ENCODE measurements at regions not wholly inside any gene's neighbourhood (a gene's known extent, or its start where the extent isn't known, plus 50 kb on each side); places are given as distances from the start of the nearest gene placed in this dataset.

DNA sequence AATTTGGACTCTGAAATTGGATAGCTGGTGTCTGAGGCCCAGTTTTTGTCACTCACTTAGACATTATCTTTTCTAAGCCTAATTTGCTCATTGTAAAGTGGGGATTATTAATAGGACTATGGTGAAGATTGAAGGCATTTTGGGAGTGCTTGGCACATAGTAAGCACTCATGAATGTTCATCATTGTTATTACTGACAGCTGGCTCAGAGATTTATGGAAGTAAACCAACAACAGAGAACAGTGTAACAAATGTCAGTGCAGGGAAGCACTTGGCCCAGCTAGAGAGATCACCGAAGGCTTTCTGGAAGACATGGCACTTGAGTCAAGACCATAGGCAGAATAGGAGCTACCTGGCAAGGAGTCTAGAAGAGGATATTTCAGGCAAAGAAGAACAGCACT is 92.3 kb downstream of the RFC3 start:
- H4K20me1 ChIP-seq (ENCODE audit: insufficient read depth): no peaks in the 10 kb centered on the region
- H3K27ac ChIP-seq: no peak overlapping the region
- TF ChIP-seq, protein P1, sequence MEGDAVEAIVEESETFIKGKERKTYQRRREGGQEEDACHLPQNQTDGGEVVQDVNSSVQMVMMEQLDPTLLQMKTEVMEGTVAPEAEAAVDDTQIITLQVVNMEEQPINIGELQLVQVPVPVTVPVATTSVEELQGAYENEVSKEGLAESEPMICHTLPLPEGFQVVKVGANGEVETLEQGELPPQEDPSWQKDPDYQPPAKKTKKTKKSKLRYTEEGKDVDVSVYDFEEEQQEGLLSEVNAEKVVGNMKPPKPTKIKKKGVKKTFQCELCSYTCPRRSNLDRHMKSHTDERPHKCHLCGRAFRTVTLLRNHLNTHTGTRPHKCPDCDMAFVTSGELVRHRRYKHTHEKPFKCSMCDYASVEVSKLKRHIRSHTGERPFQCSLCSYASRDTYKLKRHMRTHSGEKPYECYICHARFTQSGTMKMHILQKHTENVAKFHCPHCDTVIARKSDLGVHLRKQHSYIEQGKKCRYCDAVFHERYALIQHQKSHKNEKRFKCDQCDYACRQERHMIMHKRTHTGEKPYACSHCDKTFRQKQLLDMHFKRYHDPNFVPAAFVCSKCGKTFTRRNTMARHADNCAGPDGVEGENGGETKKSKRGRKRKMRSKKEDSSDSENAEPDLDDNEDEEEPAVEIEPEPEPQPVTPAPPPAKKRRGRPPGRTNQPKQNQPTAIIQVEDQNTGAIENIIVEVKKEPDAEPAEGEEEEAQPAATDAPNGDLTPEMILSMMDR (conservative IDR thresholded peaks at IDR 0.05; ENCODE audit: low read depth, low read length): no peak
- no peaks in the 10 kb centered on the region for H3K27me3 ChIP-seq (ENCODE audit: insufficient read depth, low read depth)
- H2AFZ ChIP-seq (ENCODE audit: low read depth): no peak overlapping the region
- no peak overlapping the region for H3K4me2 ChIP-seq
- no peak overlapping the region for H3K4me3 ChIP-seq (IDR thresholded peaks at IDR 0.05; ENCODE audit: insufficient read depth, low read depth, low read length)
- H3K4me1 ChIP-seq (ENCODE audit: low read depth, poor library complexity, severe bottlenecking): no peaks in the 10 kb centered on the region
- no peak overlapping the region for H3K9ac ChIP-seq
- no peaks in the 10 kb centered on the region for H3K79me2 ChIP-seq (ENCODE audit: insufficient read depth, low read depth)
- no peaks in the 10 kb centered on the region for H3K36me3 ChIP-seq (ENCODE audit: insufficient read depth)

DNA sequence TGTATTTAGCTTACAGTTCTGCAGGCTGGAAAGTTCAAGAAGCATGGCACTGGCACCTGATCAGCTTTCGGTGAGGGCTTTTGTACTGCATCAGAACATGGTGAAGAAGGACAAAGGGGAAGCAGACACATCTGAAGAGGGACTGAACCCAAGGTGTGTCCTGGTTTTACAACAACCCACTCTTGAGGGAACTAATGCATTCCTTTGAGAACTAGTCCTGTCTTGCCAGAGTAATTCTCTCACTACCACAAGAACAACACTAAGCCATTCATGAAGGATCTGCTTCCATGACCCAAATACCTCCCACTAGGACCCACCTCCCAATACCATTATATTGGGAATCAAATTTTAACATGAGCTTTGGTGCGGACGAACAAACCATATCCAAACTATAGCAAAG is 93.6 kb downstream of the RFC3 start:
- H3K27ac ChIP-seq: no peak overlapping the region
- H3K36me3 ChIP-seq (ENCODE audit: insufficient read depth): no peaks in the 10 kb centered on the region
- TF ChIP-seq, protein P1 (conservative IDR thresholded peaks at IDR 0.05; ENCODE audit: low read depth, low read length): no peak
- no peak overlapping the region for H2AFZ ChIP-seq (ENCODE audit: low read depth)
- no peaks in the 10 kb centered on the region for H4K20me1 ChIP-seq (ENCODE audit: insufficient read depth)
- no peaks in the 10 kb centered on the region for H3K79me2 ChIP-seq (ENCODE audit: insufficient read depth, low read depth)
- no peaks in the 10 kb centered on the region for H3K27me3 ChIP-seq (ENCODE audit: insufficient read depth, low read depth)
- no peak overlapping the region for H3K4me2 ChIP-seq
- no peak overlapping the region for H3K9ac ChIP-seq
- H3K4me3 ChIP-seq (IDR thresholded peaks at IDR 0.05; ENCODE audit: insufficient read depth, low read depth, low read length): no peak overlapping the region
- no peaks in the 10 kb centered on the region for H3K4me1 ChIP-seq (ENCODE audit: low read depth, poor library complexity, severe bottlenecking)

DNA sequence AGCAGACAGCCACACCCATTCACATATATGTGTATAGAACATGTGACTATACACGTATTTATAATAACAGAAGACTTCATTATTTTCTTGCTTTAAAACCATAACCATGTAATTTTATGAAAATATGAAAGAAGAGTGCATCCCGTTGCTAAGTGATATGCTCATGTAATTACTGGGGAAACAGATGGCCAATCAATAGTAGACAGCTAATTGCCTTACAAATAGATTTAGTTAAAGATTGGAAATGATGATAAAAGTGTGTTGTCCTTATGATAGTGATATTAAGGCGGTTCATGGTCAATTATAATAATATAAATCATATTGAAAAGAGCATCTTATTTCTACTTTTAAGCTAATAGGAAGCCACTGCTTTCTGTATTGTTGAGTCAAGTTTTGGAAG is 95.9 kb downstream of the RFC3 start:
- H3K4me2 ChIP-seq: no peak overlapping the region
- no peaks in the 10 kb centered on the region for H4K20me1 ChIP-seq (ENCODE audit: insufficient read depth)
- TF ChIP-seq, protein P1 (conservative IDR thresholded peaks at IDR 0.05; ENCODE audit: low read depth, low read length): no peak
- H3K27ac ChIP-seq: no peak overlapping the region
- H2AFZ ChIP-seq (ENCODE audit: low read depth): no peak overlapping the region
- H3K79me2 ChIP-seq (ENCODE audit: insufficient read depth, low read depth): no peaks in the 10 kb centered on the region
- no peaks in the 10 kb centered on the region for H3K4me1 ChIP-seq (ENCODE audit: low read depth, poor library complexity, severe bottlenecking)
- no peaks in the 10 kb centered on the region for H3K36me3 ChIP-seq (ENCODE audit: insufficient read depth)
- no peak overlapping the region for H3K4me3 ChIP-seq (IDR thresholded peaks at IDR 0.05; ENCODE audit: insufficient read depth, low read depth, low read length)
- no peaks in the 10 kb centered on the region for H3K27me3 ChIP-seq (ENCODE audit: insufficient read depth, low read depth)
- no peak overlapping the region for H3K9ac ChIP-seq

DNA sequence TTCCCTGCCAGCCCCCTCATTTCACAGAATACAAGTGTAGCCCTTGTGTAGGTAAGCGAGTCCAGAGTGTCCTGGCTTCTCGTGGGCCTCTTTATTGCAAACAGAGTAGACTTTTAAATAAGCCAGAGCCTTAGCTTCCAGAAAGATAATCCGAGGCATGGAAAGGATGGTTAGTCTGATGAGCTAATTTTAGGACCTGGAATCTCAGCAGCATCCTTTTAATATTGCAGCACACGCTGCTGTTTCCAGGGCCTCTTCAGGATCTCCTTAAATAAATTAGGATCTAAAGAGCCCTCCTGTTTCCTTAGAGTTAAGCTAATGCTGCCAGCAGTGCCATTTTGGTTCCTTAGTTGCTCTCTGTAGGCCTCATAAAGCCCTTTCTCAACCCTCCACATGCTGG is 99.2 kb downstream of the RFC3 start:
- Histone ChIP-seq H4K20me1 (ENCODE audit: insufficient read depth) (no peaks in the 10 kb centered on the region), H3K79me2 (ENCODE audit: insufficient read depth, low read depth) (no peaks in the 10 kb centered on the region), H3K27me3 (ENCODE audit: insufficient read depth, low read depth) (no peaks in the 10 kb centered on the region), H3K4me2 (no peak overlapping the region), H3K36me3 (ENCODE audit: insufficient read depth) (no peaks in the 10 kb centered on the region), H3K27ac (no peak overlapping the region), H2AFZ (ENCODE audit: low read depth) (no peak overlapping the region), H3K4me1 (ENCODE audit: low read depth, poor library complexity, severe bottlenecking) (no peaks in the 10 kb centered on the region), H3K9ac (no peak overlapping the region), H3K4me3 (IDR thresholded peaks at IDR 0.05; ENCODE audit: insufficient read depth, low read depth, low read length) (no peak overlapping the region)
- TF ChIP-seq, protein P1 (conservative IDR thresholded peaks at IDR 0.05; ENCODE audit: low read depth, low read length): no peak

All from KMS-11 (cell line).